ENCODE measurements at regions not wholly inside any gene's neighbourhood (a gene's known extent, or its start where the extent isn't known, plus 50 kb on each side); places are given as distances from the start of the nearest gene placed in this dataset.

DNA sequence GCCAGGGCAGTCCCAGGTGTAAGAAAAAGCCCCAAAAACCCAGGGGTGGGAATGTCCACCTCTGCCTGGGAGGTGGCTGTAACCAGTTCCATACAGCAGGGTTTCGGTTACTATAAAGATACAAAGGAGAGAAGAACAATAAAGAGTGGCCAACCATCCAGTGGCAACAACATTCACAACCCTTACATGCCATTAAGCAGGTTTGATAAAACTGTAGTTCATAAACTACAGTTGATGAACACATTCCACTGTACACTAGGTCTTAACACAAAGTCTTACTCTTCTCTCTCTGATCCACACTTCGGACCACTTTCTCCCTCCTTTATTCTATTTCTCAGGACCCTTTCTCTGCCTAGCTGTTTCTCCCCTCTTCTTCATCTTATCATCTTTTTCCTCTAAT, 152.0 kb downstream of the TLE3 start:
- no peak for TF ChIP-seq POLR2A (IDR thresholded peaks at IDR 0.05; ENCODE audit: low read depth, low read length)
- TF ChIP-seq SMC3 (IDR thresholded peaks at IDR 0.05; ENCODE audit: low read depth, low read length) = no peak
- TF ChIP-seq, protein P1, sequence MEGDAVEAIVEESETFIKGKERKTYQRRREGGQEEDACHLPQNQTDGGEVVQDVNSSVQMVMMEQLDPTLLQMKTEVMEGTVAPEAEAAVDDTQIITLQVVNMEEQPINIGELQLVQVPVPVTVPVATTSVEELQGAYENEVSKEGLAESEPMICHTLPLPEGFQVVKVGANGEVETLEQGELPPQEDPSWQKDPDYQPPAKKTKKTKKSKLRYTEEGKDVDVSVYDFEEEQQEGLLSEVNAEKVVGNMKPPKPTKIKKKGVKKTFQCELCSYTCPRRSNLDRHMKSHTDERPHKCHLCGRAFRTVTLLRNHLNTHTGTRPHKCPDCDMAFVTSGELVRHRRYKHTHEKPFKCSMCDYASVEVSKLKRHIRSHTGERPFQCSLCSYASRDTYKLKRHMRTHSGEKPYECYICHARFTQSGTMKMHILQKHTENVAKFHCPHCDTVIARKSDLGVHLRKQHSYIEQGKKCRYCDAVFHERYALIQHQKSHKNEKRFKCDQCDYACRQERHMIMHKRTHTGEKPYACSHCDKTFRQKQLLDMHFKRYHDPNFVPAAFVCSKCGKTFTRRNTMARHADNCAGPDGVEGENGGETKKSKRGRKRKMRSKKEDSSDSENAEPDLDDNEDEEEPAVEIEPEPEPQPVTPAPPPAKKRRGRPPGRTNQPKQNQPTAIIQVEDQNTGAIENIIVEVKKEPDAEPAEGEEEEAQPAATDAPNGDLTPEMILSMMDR (conservative IDR thresholded peaks at IDR 0.05; ENCODE audit: low read depth, low read length) = no peak
- no peak for TF ChIP-seq MAFK (IDR thresholded peaks at IDR 0.05; ENCODE audit: low read depth, low read length)
- TF ChIP-seq RFX5 (IDR thresholded peaks at IDR 0.05; ENCODE audit: low read depth, low read length) = no peak
- TF ChIP-seq RAD21 (IDR thresholded peaks at IDR 0.05; ENCODE audit: low read length) = no peak
- TF ChIP-seq USF2 (IDR thresholded peaks at IDR 0.05; ENCODE audit: low read depth, low read length) = no peak
